ENCODE measurements at regions not wholly inside any gene's neighbourhood (a gene's known extent, or its start where the extent isn't known, plus 50 kb on each side); places are given as distances from the start of the nearest gene placed in this dataset.

DNA sequence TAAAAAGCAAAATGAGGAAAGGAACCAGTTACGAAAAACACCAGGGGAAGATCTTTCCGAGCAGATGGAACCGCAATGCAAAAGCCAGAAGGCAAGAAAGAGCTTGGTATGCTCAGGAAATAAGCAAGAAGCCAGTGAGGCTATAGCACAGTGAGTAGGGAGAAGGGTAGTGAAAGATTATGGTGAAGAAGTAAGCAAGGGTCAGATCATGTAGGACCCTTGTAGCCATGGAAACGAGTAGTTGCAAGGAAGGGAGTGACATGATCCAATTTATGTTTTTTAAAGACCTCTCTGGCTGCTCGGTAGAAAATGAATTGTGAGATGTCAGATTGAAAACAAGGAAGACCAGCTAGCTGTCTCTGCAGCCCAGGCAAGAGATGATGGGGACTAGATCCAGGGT, 143.3 kb downstream of the USP31 start:
- TF ChIP-seq, protein P1, sequence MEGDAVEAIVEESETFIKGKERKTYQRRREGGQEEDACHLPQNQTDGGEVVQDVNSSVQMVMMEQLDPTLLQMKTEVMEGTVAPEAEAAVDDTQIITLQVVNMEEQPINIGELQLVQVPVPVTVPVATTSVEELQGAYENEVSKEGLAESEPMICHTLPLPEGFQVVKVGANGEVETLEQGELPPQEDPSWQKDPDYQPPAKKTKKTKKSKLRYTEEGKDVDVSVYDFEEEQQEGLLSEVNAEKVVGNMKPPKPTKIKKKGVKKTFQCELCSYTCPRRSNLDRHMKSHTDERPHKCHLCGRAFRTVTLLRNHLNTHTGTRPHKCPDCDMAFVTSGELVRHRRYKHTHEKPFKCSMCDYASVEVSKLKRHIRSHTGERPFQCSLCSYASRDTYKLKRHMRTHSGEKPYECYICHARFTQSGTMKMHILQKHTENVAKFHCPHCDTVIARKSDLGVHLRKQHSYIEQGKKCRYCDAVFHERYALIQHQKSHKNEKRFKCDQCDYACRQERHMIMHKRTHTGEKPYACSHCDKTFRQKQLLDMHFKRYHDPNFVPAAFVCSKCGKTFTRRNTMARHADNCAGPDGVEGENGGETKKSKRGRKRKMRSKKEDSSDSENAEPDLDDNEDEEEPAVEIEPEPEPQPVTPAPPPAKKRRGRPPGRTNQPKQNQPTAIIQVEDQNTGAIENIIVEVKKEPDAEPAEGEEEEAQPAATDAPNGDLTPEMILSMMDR (IDR thresholded peaks at IDR 0.05) = no peak
- TF ChIP-seq POLR2A (IDR thresholded peaks at IDR 0.05) = no peak
